ENCODE measurements at regions not wholly inside any gene's neighbourhood (a gene's known extent, or its start where the extent isn't known, plus 50 kb on each side); places are given as distances from the start of the nearest gene placed in this dataset.
"Not testable (repeated sequence)": the region's sequence is repeated elsewhere in the genome, so short reads cannot be mapped to it uniquely, and the experiment has no call there.

GRCh38 chr12:124648710-124649384 is 81.4 kb upstream of the NCOR2 start:
- DNase-seq = no peak

GRCh38 chr12:124647316-124647715 is 79.9 kb upstream of the NCOR2 start:
- DNase-seq = no peak

GRCh38 chr12:124646385-124647230 is 79.2 kb upstream of the NCOR2 start:
- DNase-seq = no peak

DNA sequence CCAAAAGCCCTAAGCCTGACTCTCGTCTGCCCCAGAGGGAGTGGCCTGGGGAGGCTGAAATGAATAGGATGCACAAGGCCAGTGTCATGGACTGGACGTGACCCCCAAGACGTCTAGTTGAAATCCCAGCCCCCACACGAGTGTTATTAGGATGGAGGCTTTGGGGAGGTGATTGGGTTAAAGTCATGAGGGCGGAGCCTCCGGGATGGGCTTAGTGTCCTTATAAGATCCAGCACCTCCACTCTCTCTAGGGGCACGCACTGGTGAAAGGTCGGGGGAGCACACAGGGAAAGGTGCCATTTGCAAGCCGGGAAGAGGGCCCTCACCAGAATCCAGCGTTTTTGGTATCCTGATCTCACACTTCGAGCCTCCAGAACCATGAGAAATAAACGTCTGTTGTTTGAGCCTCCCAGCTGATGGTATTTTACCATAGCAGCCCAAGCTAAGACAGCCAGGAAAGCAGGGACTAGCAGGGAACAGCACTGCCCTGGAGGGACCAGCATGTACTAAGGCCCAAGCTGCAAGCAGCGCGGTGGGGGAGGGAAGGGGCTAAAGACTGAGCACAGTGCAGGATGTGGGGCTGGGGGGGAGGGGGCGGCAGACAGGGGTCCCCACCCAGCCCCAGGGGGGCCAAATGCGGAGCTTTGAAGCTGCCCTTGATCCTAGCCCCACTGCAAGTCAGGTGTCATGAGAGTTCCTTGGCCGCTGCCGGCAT is 78.3 kb upstream of the NCOR2 start:
- DNase-seq = no peak

- DNase-seq = not testable (repeated sequence)
Observed at GRCh38 chr12:124643768-124644167, 76.4 kb upstream of the NCOR2 start.

- DNase-seq = no peak
Observed at GRCh38 chr12:124642105-124642504, 74.7 kb upstream of the NCOR2 start.

DNA sequence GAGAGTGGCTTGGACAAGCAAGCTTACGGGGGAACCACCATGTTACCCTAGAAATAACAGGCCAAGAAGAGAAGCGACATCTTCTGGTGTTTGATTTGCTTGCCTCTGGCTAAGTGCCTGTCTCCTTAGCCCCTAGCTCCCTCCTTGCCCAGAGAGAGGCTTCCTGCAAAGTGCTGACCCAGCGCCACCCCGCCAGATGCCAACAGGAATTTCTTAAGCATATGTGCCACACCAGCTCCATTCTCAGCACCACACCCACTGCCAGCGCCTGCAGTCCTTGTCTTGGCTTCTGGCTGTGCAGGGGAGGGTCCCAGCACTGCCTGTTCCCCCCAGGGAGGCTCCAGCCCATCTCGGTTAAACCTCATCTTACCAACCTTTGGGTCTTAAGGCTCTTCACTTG is 74.2 kb upstream of the NCOR2 start:
- no peak for DNase-seq

GRCh38 chr12:124640056-124640455 is 72.6 kb upstream of the NCOR2 start:
- peak; percentile 88 for DNase-seq

GRCh38 chr12:124639122-124639806 is 71.9 kb upstream of the NCOR2 start:
- DNase-seq = no peak

DNA sequence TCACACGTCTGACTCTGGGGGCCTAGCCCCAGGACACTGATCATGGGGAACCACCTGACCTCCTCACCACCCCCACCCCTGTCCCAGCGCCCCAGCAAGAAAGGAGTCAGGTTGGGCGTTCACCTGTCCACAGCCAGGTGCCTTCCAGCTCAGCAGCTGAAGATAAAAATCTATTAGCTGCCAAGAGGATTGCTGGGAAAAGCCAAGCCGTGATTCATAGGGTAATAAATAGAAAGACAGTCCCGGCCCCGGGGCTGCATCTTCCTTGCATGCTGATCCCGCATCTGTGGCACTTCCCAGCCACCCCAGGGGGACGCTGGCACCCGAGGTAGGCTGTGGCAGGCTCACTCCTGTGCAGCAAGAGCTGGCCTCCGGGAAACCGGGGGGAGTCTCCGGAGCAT is 70.2 kb upstream of the NCOR2 start:
- DNase-seq = no peak

DNA sequence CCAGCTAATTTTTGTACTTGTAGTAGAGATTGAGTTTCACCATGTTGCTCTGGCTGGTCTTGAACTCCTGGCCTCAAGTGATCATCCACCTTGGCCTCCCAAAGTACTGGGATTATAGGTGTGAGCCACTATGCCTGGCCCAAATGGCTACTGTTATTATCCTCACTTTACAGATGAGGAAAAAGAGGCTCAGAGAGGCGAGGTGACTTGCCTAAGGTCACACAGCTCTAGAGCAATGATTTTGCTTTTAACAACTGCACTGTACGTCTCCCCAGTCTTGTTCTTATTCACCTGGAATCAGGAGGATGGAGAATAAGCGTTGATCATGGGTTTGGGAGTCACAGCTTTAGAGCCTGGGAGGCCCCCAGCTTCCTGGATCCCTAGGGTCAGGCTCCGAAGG is 69.8 kb upstream of the NCOR2 start:
- DNase-seq = no peak

GRCh38 chr12:124636138-124636978 is 68.9 kb upstream of the NCOR2 start:
- peak; percentile 75 for DNase-seq

GRCh38 chr12:124635316-124635715 is 67.9 kb upstream of the NCOR2 start:
- no peak for DNase-seq

DNA sequence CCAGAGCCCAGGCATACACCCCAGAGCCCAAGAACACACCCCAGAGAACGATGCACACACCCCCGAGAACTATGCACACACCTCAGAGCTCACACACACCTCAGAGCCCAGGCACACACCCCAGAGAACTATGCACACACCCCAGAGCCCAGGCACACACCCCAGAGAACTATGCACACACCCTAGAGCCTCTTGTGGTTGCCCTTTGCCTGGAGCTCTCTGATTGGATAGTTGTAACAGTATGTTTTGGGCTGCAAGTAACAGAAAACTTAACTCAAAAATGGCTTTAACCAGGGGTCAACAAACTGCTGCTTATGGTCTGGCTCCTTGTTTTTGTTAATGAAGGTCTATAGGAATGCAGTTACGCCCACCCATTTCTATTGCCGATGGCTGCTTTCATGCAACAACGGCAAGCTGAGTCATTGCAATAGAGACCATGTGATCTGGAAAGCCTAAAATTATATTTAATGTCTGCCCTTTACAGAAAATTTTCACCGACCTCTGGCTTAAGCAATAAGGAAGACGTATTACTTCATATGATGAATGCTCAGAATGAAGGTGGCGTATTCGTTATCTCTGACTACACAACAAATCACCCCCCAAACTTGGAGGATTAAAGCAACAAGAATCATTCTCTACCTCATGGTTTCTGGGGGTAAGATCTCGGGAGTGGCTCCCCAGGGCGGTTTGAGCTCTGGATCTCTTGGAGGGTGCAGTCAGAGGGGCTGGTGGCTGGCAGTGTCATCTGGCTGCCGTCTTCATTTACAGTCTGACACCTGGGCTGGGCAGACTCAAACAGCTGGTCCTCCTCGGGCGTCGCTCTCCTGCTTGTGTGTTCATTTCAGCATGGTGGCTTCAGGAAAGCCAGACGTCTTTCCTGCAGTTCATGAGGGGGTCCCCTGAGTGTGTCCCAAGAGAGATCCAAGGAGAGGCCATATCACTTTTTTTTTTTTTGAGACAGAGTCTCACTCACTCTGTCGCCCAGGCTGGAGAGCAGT is 66.3 kb upstream of the NCOR2 start:
- DNase-seq = peak; percentile 63

GRCh38 chr12:124632519-124632984 is 65.1 kb upstream of the NCOR2 start:
- DNase-seq = no peak

DNA sequence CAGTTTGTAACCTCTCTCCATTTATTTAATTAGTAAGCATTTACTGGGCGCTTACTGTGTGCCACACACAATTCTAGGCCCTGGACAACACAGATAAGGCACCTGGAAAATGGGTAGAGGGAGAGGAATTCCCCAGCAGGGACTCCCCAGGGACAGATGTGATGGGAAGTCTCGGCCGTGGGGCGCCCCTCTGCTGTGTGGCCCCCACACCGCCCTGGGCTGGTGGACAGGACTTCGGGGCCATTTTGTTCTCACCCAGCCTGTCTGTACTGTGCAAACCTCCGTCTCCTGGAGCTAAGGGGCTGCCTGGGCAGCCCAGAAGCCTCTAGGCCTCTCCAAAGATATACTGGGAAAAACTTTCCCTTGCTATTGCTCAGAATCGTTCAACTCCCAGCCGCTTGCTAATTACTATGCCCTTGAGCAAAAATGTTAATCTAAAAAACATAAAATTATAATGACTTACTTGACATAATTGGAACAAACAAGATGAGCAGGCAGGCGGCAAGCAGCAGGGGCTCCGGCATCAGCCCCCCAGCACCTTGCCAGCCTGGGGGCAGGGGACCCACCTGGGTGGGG is 64.4 kb upstream of the NCOR2 start:
- no peak for DNase-seq

DNA sequence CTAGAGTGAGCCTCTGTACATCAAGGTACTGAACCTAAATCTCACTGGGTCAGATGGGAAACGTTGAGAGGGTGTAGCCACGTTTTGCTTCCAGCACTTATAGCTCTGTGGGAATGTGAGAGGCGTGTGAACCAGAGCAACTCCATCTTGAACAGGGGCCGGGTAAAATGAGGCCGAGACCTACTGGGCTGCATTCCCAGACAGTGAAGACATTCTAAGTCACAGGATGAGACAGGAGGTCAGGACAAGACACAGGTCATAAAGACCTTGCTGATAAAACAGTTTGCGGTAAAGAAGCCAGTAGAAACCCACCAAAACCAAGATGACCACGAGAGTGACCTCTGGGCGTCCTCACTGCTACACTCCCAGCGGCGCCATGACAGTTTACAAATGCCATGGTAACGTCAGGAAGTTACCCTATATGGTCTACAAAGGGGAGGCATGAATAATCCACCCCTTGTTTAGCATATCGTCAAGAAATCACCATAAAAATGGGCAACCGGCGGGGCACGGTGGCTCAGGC is 63.4 kb upstream of the NCOR2 start:
- DNase-seq = peak; percentile 28

GRCh38 chr12:124629789-124630480 is 62.5 kb upstream of the NCOR2 start:
- DNase-seq = peak; percentile 54

GRCh38 chr12:124629117-124629516 is 61.7 kb upstream of the NCOR2 start:
- DNase-seq = no peak

Measured in fibroblast of skin of right biceps (primary cell).